ENCODE measurements at regions not wholly inside any gene's neighbourhood (a gene's known extent, or its start where the extent isn't known, plus 50 kb on each side); places are given as distances from the start of the nearest gene placed in this dataset.

DNA sequence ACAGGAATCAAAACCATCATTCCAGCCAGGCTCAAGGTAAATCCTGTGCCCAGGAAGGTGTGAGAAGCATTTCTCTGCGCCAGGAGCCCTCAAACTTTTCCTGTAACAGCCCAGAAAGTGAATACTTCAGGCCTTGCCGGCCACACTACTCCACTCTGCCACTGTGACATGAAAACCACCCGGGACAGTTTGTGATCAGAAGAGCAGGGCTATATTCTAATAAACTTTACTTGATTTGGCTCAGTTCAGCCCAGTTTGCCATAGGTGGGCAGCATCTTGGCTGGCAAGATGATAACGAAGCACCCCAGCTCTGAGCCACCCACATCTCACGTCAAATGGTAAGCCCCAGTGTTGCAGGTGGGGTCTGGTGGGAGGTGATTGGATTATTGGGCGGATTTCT, 249.4 kb downstream of the DLL1 start:
- no peak overlapping the region for H3K4me3 ChIP-seq (ENCODE audit: control insufficient read depth, low read depth, low read length)
- TF ChIP-seq, protein P1, sequence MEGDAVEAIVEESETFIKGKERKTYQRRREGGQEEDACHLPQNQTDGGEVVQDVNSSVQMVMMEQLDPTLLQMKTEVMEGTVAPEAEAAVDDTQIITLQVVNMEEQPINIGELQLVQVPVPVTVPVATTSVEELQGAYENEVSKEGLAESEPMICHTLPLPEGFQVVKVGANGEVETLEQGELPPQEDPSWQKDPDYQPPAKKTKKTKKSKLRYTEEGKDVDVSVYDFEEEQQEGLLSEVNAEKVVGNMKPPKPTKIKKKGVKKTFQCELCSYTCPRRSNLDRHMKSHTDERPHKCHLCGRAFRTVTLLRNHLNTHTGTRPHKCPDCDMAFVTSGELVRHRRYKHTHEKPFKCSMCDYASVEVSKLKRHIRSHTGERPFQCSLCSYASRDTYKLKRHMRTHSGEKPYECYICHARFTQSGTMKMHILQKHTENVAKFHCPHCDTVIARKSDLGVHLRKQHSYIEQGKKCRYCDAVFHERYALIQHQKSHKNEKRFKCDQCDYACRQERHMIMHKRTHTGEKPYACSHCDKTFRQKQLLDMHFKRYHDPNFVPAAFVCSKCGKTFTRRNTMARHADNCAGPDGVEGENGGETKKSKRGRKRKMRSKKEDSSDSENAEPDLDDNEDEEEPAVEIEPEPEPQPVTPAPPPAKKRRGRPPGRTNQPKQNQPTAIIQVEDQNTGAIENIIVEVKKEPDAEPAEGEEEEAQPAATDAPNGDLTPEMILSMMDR (IDR thresholded peaks at IDR 0.05; ENCODE audit: control insufficient read depth, insufficient read depth, low read depth, low read length, missing control alignments), result no peak
- no peak for DNase-seq (ENCODE audit: low read depth)

DNA sequence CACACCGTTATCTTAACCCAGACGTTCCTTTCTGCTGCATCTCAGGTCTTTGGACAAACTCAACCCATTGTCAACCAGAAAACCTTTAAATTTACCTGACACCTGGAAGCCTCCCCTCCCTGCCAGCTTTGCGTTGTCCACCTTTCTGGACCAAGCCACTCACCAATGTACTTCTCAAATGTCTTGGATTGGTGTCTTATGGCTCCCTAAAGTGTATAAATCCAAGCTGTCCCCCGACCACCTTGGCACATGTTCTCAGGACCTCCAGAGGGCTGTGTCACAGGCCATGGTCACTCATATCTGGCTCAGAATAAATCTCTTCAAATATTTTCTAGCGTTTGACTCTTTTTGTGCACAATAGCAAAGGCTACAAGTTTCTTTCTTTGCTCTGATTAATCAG, 250.0 kb downstream of the DLL1 start:
- TF ChIP-seq, protein P1 (IDR thresholded peaks at IDR 0.05; ENCODE audit: control insufficient read depth, insufficient read depth, low read depth, low read length, missing control alignments), result no peak
- H3K4me3 ChIP-seq (ENCODE audit: control insufficient read depth, low read depth, low read length), result no peak overlapping the region
- DNase-seq (ENCODE audit: low read depth), result no peak

DNA sequence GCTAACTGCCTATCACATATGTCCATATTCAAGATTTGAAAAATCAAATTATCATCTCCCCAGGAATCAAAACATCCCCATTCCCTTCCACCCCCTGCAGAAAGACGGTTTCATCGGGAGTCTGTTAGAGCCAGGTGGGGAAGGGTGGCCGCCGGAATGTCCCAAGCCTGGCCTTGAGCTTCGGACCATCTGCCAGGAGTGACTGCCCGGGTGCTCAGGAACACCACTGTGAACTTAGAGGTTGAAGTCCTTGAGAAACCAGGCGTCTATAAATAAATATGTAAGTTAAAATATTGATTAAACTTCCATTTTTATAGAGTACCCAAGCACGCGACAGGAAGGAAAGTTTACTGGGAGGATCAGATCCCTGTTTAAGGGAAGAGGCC, 250.8 kb downstream of the DLL1 start:
- no peak overlapping the region for H3K4me3 ChIP-seq (ENCODE audit: control insufficient read depth, low read depth, low read length)
- no peak for DNase-seq (ENCODE audit: low read depth)
- TF ChIP-seq, protein P1 (IDR thresholded peaks at IDR 0.05; ENCODE audit: control insufficient read depth, insufficient read depth, low read depth, low read length, missing control alignments), result no peak

DNA sequence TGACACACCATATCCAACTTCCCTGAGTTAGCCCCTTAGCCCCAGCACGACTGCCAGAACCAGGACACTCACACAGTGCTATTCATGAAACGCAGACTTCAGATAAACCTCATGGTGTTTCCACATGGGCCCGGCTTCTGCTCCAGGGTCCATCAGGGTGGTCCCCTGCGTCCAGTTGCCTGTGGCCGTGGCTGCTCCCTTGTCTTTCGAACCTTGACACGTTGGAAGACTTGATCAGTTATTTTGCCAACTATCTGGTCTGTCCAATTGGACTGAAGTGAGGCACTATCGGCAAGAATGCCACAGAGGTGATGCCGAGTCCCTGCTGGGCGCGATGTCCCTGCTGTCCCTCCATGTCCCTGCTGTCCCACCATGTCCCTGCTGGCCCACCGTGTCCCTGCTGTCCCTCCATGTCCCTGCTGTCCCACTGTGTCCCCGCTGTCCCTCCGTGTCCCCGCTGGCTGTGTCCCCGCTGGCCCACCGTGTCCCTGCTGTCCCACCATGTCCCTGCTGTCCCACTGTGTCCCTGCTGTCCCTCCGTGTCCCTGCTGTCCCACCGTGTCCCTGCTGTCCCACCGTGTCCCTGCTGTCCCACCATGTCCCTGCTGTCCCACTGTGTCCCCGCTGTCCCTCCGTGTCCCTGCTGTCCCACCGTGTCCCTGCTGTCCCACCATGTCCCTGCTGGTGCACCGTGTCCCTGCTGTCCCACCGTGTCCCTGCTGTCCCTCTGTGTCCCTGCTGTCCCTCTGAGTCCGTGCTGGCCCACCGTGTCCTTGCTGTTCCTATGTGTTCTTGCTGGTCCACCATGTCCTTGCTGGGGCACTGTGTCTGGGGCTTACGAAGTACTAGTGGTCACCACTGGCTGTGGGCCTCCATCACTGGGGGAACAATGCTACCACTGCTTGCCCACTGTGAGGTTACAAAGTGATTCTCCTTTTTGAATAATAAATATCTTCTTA, 251.4 kb downstream of the DLL1 start:
- no peak for DNase-seq (ENCODE audit: low read depth)
- no peak overlapping the region for H3K4me3 ChIP-seq (ENCODE audit: control insufficient read depth, low read depth, low read length)
- TF ChIP-seq, protein P1 (IDR thresholded peaks at IDR 0.05; ENCODE audit: control insufficient read depth, insufficient read depth, low read depth, low read length, missing control alignments), result no peak

DNA sequence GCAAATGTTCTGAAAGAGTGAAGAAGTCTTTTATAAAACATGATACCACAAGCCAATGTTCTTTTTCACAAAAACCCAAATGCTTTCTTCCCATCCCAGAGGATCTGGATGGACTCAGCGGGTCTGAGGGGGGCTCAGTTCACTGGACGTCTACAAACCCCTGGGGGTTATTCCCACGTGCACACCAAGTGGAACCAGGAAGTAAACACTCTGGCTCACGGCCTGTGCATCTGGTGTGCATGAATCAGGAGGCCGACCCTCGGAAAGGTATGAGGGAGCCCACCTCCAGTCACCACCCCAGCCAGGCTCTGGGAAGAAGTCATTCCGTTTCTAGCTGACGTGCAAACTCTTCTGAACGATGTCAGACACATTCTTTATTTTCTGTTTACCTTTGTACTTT, 252.2 kb downstream of the DLL1 start:
- DNase-seq (ENCODE audit: low read depth), result no peak
- H3K4me3 ChIP-seq (ENCODE audit: control insufficient read depth, low read depth, low read length), result no peak overlapping the region
- TF ChIP-seq, protein P1 (IDR thresholded peaks at IDR 0.05; ENCODE audit: control insufficient read depth, insufficient read depth, low read depth, low read length, missing control alignments), result no peak

DNA sequence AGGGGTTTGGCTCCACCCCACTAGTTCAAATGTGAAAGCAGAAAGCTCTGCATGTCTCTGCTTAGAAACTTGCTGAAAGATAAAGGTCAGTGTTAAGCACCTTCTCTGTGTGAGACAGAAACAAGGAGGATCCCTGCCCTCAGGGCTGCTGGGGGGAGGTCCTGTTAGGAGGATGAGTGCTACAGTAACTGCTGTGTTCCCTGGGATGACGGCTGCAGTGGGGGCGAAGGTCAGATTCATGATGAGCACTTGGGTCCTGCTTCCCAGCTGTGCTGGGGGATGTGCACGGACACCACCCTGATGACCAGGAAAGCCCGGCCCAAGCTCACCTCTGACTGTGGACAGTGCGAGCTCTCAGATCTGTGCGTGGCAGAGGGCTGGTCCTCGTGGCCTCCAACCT, 252.6 kb downstream of the DLL1 start:
- DNase-seq (ENCODE audit: low read depth), result no peak
- H3K4me3 ChIP-seq (ENCODE audit: control insufficient read depth, low read depth, low read length), result no peak overlapping the region
- TF ChIP-seq, protein P1 (IDR thresholded peaks at IDR 0.05; ENCODE audit: control insufficient read depth, insufficient read depth, low read depth, low read length, missing control alignments), result no peak
